GM18907 (cell line): ENCODE measurements at regions not wholly inside any gene's neighbourhood (a gene's known extent, or its start where the extent isn't known, plus 50 kb on each side); places are given as distances from the start of the nearest gene placed in this dataset.

Experiments
- ATAC-seq: cut with Tn5 transposase; IDR thresholded peaks from one replicate; pipeline ENCODE4 v1.9.1; 2021; ENCODE audit warnings: mild to moderate bottlenecking, moderate library complexity; ENCODE audit not compliant: unreplicated experiment

DNA sequence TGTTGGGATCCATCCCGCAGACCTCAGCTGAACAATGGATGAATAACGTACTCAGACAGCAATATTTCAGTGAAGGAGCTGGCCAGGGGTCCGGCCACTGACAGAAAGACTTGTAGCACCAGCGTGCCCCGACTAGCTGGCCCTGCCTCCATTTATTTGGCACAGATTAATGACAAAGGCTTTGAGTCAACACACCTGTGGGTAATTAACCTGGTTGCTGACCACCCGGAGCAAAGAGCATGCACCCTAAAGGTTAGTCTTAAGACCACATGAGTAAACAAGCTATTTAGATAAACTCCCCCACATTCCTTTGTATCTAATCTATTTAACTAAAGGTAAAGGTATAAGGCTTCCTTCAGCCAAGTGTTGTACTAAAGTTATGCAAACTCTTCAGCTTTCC, 868.6 kb downstream of the LRFN5 start:
- no peak for ATAC-seq

GRCh38 chr14:42470427-42470719, 863.7 kb downstream of the LRFN5 start:
- ATAC-seq, result no peak

- no peak for ATAC-seq
These were observed 863.2 kb downstream of the LRFN5 start for GRCh38 chr14:42469637-42470426.

DNA sequence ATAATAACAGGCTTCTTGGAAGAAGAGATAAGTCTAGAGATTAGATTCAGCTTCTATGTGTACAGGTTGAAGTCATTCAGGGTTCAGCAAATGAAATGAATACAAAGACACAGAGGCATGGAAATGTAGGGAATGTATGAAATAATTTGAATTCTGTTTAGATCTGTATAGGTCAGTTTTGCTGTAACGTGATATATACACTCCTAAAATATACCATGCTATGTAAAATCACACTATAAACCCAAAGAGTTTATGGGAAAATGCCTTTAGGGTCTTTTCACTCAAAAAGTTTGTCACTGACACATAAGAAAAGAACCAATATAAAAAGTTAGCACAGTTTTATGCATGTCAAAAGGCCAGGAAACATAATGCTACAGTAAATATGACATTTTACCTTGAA, 854.0 kb downstream of the LRFN5 start:
- ATAC-seq, result no peak

GRCh38 chr14:42459171-42459685, 852.6 kb downstream of the LRFN5 start:
- no peak for ATAC-seq

DNA sequence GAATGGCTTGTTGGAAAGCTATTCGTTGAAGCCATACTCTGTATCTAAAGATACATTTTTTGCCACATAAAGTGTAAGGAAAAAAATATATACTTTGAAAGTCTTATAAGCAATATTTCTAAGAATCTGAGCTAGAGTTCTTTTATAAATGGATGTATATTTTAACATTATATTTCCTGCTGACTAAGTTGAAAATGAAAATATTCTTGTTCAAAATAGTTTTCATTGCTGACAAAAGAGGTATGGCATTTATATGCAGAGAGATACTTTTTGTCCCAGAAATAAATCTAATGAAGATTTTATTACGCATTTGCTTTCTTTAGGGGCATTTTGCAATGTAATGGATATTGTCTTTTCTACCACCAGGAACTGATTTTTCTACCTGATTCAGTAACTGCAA, 834.9 kb downstream of the LRFN5 start:
- no peak for ATAC-seq

DNA sequence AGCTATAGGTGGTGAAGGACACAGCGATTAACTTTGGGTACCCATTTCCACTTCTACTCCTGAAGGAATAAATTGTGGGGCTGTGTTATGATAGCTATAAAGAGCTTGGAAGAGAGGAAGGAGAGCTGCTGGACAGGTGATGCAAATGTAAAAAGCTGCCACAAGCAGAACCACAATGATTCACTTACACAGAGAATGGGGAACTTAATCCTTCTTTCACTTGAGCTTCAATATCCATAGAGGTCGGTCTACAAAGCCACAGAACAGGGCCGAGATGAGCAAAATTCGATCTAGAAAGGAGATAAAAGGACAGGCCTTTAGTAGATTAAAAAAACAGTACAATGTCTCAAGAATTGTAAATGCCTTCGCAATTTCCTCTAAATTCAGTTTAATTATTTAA, 831.1 kb downstream of the LRFN5 start:
- ATAC-seq, result no peak

DNA sequence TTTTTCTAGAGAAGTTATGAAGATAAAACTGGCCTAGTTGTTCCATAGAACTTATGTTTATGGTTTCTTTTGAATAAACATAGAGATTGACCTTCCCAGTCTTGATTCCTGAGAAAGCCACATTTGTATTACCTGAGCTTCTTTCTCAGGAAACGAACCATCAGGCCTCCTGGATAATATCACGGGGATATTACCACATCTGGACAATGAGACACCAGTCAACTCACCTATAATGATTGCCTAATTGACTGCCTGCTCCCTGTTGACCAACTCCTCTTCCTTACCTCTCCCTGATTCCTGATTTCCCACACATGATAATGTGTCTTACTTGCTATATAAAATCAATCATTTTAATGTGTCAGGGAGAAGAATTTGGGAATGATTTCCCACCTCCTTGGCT, 822.7 kb downstream of the LRFN5 start:
- ATAC-seq, result no peak

DNA sequence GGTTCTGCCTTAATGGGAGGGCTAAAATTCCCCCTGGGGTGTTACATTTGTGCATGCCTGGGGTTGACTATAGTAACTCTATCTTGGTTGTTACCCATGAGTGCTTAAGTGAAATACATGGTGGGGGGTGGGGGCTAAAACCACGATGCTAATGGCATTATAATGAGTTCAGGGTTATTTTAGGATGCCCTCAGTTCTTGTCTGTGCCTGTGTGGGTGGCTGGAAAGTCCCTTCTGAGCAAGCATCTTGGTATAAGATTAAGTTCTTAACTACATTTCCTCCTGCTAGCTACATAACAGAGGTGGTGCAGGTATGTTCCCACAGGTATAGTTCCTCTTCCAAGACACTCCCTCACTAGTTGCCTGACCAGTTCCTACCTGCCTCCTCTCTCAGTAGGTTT, 822.3 kb downstream of the LRFN5 start:
- peak; percentile 99 for ATAC-seq

DNA sequence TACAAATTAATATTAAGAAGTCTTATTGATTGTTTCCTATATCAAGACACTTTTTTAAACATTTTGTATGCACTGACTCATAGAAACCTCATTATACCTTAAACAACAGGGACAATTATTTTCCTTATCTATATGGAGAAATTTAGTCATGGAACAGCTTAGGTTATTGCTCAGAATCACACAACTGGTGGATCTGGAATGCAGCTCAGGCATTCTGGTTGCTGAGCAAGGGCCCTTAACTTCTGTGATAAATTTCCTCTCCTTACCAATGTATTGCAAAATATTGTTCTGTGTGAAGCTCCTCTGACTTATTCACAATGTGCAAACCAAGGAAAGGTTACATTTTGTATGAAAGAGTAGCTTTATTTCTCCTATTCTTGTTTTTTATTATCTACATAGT, 817.8 kb downstream of the LRFN5 start:
- no peak for ATAC-seq

DNA sequence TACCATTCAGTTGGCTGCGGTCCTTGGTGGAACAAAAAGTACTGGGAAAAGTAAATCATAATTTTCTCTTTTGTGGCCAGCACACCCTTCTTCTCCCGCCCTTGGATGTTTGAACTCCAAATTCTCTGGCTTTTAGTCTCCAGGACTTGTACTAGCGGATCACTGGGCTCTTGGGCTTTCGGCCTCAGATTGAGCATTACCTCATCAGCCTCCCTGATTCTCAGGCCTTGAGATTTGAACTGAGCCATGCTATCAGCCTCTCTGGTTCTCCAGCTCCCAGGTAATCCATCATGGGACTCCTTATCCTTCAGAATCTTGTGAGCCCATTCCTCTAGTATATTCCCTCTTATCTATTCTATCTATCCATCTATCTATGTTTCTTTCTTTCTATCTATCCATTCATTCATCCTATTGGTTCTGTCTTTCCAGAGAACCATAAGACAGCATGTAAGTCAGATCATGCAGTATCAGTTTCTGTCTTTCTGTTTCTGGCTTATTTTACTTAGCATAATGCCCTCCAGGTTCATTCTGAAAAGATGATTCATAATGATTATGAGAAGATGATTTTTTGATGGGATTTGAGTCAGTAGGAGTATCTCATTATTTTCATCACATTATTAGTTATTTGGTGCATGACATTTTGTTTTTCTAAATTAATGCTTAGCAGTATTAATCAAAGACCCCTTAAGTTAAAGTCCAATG, 814.9 kb downstream of the LRFN5 start:
- peak; percentile 58 for ATAC-seq

DNA sequence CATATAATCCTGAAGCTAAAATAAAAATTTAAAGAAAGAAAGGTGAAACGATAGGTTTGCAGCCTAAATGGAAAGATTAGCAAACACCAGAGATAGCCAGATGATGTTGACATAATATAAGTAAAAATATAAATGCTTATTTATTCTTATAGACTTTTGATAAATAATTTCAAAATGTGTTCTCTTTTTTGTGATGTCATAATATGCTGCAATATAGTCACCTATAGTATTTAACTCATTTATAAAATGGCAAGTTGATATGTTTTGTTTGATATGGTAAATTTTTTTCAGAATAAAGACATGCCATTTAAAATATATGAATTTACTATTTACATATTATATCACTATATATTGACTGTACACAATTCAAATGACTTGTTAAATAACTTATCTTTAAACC, 813.4 kb downstream of the LRFN5 start:
- ATAC-seq, result no peak

GRCh38 chr14:42407153-42407552, 800.5 kb downstream of the LRFN5 start:
- ATAC-seq, result peak; percentile 77

DNA sequence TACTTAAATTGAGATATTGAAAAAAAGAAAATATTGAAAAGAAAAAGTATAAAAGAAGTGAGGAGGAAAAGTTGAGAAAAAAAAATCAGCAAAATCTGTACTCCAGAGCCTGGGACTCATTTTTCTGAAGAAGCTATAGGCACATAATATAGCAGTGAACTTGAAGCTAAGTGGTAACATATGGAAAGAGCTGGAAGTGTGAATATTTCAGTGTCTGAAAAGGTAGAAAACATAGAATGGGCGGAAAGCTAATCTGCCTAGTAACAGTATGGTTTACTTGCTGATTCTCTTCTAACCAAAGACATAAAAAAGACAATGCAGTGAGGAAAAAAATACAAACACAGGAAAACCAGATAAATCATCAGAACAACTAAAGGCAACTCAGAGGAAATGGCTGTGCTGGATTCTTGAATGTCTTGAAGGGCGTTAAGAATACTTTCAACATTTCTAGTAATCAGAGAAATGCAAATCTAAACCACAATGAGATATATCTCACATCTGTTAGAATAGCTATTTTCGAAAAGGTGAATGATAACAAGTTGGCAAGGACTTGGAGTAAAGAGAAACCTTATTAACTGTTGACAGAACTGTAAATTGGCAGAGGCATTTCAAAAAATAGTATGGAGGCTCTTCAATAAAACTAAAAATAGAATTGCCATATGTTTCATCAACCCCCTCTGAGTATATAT, 784.6 kb downstream of the LRFN5 start:
- peak; percentile 85 for ATAC-seq

GRCh38 chr14:42378880-42379279, 772.2 kb downstream of the LRFN5 start:
- ATAC-seq, result no peak

DNA sequence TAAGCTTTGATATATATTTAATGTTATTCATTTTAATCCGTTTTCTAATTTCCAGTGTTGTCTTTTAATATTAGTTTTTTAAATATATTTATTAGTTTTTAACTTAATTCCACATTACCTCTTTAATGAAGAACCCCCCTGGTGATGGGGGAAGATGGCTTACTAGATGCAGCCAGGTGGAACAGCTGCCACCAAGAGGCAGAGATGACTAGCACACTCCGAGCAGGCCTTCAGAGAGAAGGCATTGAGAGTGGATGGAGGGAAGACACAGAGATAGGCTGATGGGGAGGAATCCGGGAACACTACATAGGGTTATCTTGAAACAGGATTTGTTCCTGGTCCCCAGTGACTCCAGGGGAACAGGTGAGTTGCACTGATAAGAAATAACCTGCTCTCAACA, 771.6 kb downstream of the LRFN5 start:
- ATAC-seq, result no peak

DNA sequence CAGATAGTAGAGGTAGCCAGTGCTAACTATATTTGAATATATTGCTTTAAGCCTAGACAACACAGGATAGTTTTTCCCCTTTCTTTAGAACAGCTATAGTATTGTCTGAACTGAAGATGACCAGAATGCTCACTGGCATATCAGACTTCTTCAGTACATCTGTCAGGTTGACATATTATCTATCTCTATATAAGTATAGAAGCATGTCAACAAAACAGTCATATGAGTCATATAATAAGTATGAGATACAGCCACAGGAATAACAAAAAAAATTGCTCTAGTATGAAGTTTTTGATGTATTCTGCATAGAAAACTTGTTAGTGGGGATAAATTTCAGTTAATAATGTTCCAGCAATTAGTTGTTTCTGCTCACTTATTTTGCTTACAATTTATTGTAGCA, 767.7 kb downstream of the LRFN5 start:
- no peak for ATAC-seq

- no peak for ATAC-seq
These were observed 763.4 kb downstream of the LRFN5 start for GRCh38 chr14:42370056-42370455.

- ATAC-seq, result no peak
These were observed 761.6 kb downstream of the LRFN5 start for GRCh38 chr14:42368234-42368633.

DNA sequence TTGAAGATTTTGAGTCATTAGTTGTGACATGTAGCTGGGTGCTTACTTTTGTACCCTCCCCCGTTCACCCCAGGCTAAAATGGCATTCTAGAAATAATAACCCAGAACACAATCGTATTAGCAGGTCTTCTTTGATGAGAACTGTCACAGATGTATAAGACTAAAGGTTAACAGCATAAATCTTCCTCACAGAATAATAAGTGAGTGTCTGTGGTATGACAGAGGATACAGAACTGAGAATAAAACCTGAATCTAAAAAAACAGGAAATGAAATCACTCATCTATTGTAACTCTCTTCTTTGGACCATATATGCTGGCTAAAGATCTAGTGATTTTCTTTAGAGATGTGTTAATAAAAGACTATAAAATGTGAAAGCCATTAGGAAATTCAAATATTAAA, 746.6 kb downstream of the LRFN5 start:
- ATAC-seq, result peak; percentile 89

GRCh38 chr14:42335918-42336317, 729.2 kb downstream of the LRFN5 start:
- ATAC-seq, result no peak

GRCh38 chr14:42334931-42335330, 728.3 kb downstream of the LRFN5 start:
- ATAC-seq, result no peak
